MM.1S (cell line): ENCODE measurements at regions not wholly inside any gene's neighbourhood (a gene's known extent, or its start where the extent isn't known, plus 50 kb on each side); places are given as distances from the start of the nearest gene placed in this dataset.

Experiments used
- CTCF ChIP-seq: fragments of 300-600 bp; sonication (generic); IDR thresholded peaks from 2 replicates; pipeline ENCODE4 v1.5.1; 2016; ENCODE audit warnings: antibody characterized with exemption, low read length, mixed read lengths
- EZH2 ChIP-seq: fragments of 300-600 bp; sonication (generic); optimal IDR thresholded peaks from 2 replicates; pipeline ENCODE3; 2017; ENCODE audit warnings: low read depth, mild to moderate bottlenecking, antibody characterized with exemption, low read length, mixed read lengths

- TF ChIP-seq CTCF (no peak), EZH2 (no peak)
These were observed 280.4 kb upstream of the CNTN5 start for GRCh38 chr11:98740321-98740720.
